ENCODE measurements at regions not wholly inside any gene's neighbourhood (a gene's known extent, or its start where the extent isn't known, plus 50 kb on each side); places are given as distances from the start of the nearest gene placed in this dataset.

- Histone ChIP-seq H3K4me3 (no peak overlapping the region), H3K9me3 (no peaks in the 10 kb centered on the region), H3K4me1 (ENCODE audit: low read depth) (no peaks in the 10 kb centered on the region), H3K36me3 (ENCODE audit: low read depth) (no peaks in the 10 kb centered on the region)
- no peak for TF ChIP-seq CTCF (IDR thresholded peaks at IDR 0.05)
- intact Hi-C loops (cut with DNase I, micrococcal nuclease) = no loop called here
- ATAC-seq (no peak), DNase-seq (no peak)
These were observed 197.1 kb upstream of the HMHB1 start for GRCh38 chr5:143614831-143615230.

GRCh38 chr5:143613329-143613728 lies 198.6 kb upstream of the HMHB1 start:
- TF ChIP-seq CTCF (IDR thresholded peaks at IDR 0.05) = no peak
- Histone ChIP-seq H3K4me3 (no peak overlapping the region), H3K4me1 (ENCODE audit: low read depth) (no peaks in the 10 kb centered on the region), H3K36me3 (ENCODE audit: low read depth) (no peaks in the 10 kb centered on the region), H3K9me3 (no peaks in the 10 kb centered on the region)
- DNase-seq (no peak), ATAC-seq (no peak)
- intact Hi-C loops (cut with DNase I, micrococcal nuclease) = no loop called here

- ATAC-seq = no peak
- no peak for TF ChIP-seq CTCF (IDR thresholded peaks at IDR 0.05)
- no peak for DNase-seq
- intact Hi-C loops (cut with DNase I, micrococcal nuclease) = no loop called here
- no peaks in the 10 kb centered on the region for H3K9me3 ChIP-seq
- H3K4me3 ChIP-seq = no peak overlapping the region
- no peaks in the 10 kb centered on the region for H3K4me1 ChIP-seq (ENCODE audit: low read depth)
- H3K36me3 ChIP-seq (ENCODE audit: low read depth) = no peaks in the 10 kb centered on the region
These were observed 201.0 kb upstream of the HMHB1 start for GRCh38 chr5:143610946-143611345.

GRCh38 chr5:143606043-143606752 lies 202.7 kb upstream of the NR3C1 start:
- DNase-seq (no peak), ATAC-seq (peak; percentile 22)
- intact Hi-C loops (cut with DNase I, micrococcal nuclease) = no loop called here
- Histone ChIP-seq H3K4me3 (no peak overlapping the region), H3K9me3 (no peaks in the 10 kb centered on the region), H3K4me1 (ENCODE audit: low read depth) (no peaks in the 10 kb centered on the region), H3K36me3 (ENCODE audit: low read depth) (no peaks in the 10 kb centered on the region)
- TF ChIP-seq CTCF (IDR thresholded peaks at IDR 0.05) = no peak

GRCh38 chr5:143605403-143606005 lies 202.0 kb upstream of the NR3C1 start:
- peak in 1 of 3 donors; percentile 39 for DNase-seq
- no peaks in the 10 kb centered on the region for H3K4me1 ChIP-seq (ENCODE audit: low read depth)

More at GRCh38 chr5:143605403-143606005, 202.0 kb upstream of the NR3C1 start:
- H3K36me3 ChIP-seq (ENCODE audit: low read depth) = no peaks in the 10 kb centered on the region
- TF ChIP-seq CTCF (IDR thresholded peaks at IDR 0.05) = no peak
- no peak overlapping the region for H3K4me3 ChIP-seq
- ATAC-seq = peak; percentile 67
- H3K9me3 ChIP-seq = no peaks in the 10 kb centered on the region
- intact Hi-C loops (cut with DNase I, micrococcal nuclease) = no loop called here
